DMS153 treated with DMSO at 0.1 percent for 48 hours (cell line): ENCODE measurements at regions not wholly inside any gene's neighbourhood (a gene's known extent, or its start where the extent isn't known, plus 50 kb on each side); places are given as distances from the start of the nearest gene placed in this dataset.
"Not testable (repeated sequence)": the region's sequence is repeated elsewhere in the genome, so short reads cannot be mapped to it uniquely, and the experiment has no call there.

ENCODE experiments used
- DNase-seq: peaks from one replicate; lab custom pipeline; 2025; ENCODE audit not compliant: unreplicated experiment; lab: John Stamatoyannopoulos, UW

DNA sequence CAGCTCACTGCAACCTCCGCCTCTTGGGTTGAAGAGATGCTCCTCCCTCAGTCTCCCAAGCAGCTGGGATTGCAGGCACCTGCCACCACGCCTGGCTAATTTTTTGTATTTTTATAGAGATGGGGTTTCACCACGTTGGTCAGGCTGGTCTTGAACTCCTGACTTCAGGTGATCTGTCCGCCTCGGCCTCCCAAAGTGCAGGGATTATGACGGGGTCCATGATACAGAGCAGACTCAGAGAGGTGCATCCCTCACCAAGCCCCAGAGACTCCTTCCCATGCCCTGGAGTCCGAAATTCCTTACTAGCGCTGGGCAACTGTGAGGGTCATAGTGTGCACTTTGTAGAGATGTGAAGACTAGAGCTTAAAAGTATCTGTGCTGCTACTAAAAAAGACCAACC, 99.8 kb upstream of the IRX4 start:
- not testable (repeated sequence) for DNase-seq

DNA sequence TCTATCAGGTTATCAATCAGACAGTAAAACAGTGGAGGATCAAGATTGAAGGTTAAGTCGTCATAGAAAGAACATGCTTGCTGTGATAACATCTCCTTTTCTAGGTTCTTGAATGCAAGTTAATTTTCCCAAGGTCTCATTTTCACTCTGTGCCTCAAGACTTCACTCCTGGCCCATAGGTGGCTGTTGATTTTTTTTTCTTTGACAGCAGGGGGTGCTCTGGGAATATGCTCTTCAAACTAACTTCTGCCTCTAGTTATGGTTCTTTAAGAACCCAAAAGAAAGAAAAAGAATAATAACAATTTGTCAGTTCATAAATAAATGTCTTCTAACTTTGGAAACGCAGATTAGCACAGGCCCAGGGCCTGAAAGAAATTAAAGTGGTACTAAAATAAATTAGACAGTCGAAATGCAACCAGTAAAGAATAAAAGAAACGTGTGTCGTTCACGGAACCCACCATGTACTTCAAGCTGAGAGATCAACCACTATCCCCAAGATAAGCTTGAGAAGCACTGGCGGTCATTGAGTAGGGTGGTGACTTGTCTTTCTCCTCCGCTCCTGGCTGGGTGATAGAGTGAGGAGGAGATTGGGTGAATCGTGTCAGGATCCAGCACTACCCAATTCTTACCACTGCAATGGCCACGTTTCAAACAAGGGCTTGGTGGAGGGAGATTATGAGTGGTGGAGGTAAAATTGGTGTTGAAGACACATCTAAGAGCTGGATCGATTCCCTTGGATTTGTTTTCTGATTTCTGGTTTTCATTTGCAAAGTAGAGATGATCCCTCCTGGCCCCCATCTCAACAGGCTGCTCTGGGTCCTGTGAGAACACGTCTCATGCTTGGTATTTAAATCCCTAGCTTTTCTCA, 93.4 kb upstream of the IRX4 start:
- DNase-seq = peak; percentile 13

GRCh38 chr5:1975406-1975715, 92.6 kb upstream of the IRX4 start:
- DNase-seq = peak; percentile 91

- DNase-seq = no peak
Measured at GRCh38 chr5:1974501-1975405, 92.0 kb upstream of the IRX4 start.

GRCh38 chr5:1974081-1974480, 91.4 kb upstream of the IRX4 start:
- no peak for DNase-seq

DNA sequence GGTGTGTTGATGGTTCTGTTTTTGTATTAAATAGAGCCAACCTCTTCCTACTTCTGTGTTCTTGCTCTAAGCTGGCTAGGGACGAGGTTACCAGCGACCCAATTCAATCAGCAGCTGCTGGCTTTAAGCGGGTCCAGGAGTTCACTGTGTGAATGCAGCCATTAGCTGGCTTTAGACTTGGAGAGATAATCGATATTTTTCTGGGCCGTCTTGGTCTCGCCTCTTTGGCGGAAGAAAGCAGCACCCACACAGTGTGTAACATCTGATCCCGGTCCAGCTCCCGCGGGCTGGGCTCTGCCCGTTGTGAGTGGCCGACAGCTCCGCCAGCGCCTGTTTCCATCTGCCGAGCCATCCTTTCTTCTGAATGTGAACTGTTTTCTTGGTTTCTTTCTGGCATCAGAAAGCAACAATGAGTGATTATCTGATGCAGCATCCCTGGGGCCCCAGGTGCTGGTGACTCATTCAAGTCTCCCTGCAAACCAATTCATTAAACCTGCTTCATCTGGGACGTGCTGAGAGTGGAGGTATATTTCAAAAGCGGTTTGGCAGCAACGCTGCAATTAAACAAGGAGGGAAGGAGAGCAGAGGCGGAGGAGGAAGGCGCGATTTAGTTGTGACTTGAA, 90.8 kb upstream of the IRX4 start:
- peak; percentile 15 for DNase-seq

DNA sequence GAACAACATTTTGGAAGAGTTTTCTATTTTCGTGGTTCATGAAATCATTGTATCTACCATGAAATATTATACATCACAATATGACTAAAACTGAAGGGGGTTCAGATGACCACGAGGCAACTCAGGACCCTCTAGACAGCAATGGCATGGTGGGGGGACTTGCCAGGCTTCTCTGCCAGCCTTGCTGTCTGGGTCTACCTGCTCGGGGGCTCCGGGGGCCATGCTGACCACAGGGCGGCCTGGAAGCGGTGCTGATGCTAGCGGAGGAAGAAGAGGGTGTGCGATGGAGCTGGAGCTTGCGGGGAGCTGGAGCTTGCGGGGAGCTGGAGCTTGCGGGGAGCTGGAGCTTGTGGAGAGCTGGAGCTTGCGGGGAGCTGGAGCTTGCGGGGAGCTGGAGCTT, 89.2 kb upstream of the IRX4 start:
- no peak for DNase-seq

DNA sequence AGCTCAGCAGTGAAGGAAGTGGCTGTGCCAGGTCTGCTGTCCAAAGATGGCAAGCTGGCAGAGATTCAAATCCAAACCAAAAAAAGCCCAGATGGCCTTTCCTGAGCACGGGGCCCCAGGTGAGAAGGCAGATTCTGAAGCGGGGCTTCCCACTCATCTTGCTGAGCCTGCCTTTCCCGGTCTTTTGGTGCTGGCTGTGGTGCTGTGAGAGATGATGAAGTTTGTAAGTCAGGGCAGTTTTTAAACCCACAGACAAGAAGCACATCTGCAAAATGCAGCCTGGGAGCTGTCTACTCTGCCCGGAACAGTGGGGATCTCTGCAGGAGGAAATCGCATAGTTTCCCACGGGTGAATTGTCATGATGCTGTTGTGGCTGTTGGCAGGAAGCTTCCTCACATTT, 85.0 kb upstream of the IRX4 start:
- DNase-seq = no peak

DNA sequence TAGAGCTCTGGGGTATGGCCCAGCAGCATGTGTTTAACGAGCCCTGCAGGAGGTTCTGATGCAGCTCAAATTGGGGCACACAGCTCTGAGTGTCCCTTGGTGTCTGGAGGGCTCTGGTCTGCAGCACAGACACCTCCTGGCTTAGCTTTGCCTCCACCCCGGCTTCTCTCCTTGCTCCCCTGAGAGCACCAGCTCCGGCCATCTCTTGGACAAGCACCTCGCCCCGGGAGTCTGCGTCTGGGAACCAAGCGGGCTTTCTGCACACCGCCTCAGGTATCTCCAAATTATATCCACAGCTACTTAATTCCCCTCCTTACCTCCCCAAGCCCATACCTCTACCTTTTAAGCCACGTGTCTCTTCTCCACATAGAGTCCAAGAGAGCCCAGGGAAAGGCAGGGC, 83.7 kb upstream of the IRX4 start:
- DNase-seq = no peak

- no peak for DNase-seq
Measured at GRCh38 chr5:1965925-1966324, 83.2 kb upstream of the IRX4 start.

DNA sequence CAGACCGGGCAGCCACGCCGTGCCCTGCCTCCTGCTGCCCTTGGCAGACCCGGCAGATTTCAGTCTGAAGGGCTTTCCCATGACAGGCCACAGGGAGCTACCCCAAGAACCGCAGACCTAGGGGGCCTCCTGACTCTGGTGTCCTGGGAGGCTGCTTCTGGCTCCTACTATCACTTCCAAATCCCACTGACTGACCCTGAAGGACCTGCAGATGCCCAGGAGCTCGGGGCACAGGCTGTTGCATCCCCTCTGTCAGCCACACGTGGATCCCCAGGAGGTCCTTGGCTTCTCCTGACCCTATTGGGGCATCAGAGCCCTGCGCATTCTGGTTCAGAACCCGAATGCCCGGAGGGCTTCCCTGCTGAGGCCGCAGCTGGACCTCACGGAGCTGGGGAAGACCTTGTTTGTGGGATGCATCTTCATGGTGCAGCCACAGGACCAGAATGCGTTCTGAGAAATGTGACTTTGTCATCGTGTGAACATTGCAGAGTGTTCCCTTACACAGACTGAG, 81.3 kb upstream of the IRX4 start:
- DNase-seq = no peak

DNA sequence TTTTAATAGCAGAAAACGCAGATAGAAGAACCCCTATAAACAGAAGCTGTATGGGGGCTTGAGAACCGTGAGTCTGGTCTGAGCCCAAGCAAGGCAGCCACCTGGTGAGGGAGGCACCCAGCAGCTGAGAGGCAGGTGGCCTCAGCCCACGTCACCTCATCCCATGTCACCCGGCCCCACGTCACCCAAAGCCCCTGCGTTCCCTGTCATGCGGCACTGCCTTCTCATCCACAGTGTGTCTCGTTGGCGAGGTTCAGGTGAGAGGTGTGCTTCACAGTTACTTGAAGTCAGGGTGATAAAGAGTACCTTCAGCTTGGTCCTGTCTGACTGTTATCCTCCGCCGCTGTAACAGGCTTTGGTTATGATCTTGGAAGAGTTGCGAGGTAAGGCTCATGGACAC, 80.6 kb upstream of the IRX4 start:
- no peak for DNase-seq

DNA sequence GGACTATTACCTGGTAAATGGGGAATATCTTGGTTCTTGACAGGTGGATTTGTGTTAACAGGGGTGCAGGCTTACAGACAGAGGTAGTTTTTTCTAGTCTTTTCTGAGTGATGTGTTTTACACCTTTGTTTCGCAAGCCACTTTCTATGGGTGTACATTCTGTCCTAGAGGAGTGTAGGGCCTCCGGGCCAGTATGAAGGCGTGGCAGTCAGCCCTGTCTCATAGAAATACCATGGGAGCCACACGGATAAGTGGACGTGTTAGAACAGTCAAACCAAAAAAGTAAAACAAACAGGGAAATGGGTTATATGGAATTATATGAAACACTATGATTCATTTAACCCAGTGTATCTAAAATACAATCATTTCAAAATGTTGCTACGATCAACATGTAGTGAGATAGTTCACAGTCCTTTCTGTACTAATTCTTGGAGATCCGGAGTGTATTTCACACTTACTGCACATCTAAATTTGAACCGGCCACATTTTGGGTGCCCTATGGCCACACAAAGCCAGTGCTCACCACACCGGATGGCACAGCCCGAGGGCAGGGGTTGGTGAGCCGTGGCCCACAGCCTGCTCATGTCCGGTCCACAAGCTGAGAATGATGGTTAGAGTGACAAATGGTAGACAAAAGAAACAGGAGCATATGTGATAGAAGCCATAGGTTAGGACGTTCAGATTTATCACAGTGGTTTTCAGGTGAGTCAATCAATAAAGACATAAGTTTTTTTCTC, 80.1 kb upstream of the IRX4 start:
- no peak for DNase-seq

DNA sequence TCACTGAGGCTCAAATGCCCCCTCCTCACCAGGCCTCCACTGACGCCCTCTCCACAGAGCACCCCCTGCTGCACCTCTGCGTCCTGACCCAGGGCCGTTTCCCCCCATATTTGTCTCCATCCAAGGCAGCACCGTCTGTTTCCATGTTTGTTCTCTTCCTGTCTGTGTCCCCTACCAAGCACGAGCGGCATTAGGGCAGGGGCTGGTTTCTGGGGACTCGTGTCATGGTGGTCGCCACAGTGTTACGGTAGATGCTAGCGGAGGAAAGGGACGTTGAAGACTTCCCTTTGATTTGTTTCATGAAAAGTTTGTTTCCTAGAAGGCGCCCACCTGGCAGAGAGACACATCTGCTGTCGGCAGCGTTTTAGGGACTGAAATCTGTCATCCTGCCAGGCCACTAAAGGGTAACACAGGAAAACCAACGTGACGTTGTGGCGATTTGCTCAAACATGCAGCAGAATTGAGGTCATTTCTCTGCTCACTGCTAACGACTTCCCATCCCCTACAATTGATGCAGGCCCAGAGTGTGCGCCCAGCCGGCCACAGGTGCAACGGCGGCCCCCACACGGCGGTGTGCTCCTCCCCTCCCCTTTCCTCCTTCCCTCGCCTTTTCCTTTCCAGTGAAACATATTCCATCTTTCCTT, 79.3 kb upstream of the IRX4 start:
- DNase-seq = no peak

DNA sequence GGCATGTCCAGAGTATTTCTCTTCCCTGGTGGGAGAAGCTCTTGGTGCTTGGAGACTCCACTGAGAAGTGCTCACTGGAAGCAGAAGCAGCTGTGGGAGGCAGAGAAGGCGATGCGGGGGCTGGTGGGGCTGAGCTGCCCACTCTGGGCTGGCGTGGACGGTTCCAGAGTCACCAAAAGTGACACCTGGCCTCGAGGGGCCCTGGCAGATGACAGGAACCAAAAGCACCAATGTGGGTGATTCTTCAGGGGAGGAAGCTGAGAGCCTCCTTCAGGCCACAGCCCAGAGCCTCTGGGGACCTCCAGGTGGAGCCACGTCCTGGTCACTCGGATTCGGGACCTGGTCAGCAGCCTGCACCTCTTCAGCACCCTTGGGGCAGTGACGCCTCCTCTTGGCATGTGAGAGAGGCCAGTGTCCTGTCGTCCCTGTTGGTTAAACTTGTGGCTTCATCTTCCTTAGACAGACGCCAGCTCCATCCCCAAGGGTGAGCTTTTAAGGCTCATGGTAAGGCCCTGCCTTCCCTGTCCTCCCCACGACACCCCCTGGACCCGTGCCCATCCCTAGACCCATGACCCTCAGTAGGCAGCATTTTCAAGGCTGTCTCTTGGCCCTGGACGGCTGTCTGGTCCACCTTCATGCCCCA, 78.7 kb upstream of the IRX4 start:
- DNase-seq = no peak

- no peak for DNase-seq
Measured at GRCh38 chr5:1960595-1961303, 78.0 kb upstream of the IRX4 start.

- DNase-seq = no peak
Measured at GRCh38 chr5:1959725-1960581, 77.2 kb upstream of the IRX4 start.

- DNase-seq = no peak
Measured at GRCh38 chr5:1959231-1959630, 76.5 kb upstream of the IRX4 start.
